SK-N-SH (cell line): ENCODE measurements at regions not wholly inside any gene's neighbourhood (a gene's known extent, or its start where the extent isn't known, plus 50 kb on each side); places are given as distances from the start of the nearest gene placed in this dataset.

Experiments used
- CTCF ChIA-PET: fragments of 300-600, 350-600 bp; formaldehyde crosslinking; extraction: SDS; loops from one replicate; lab custom pipeline; 2021; lab: Yijun Ruan, JAX
- POLR2A ChIA-PET: fragments of 350-600 bp; sonication (Branson Sonifier 250); formaldehyde crosslinking; extraction: SDS; loops from one replicate; lab custom pipeline; 2020; ENCODE audit warnings: antibody characterized with exemption, inconsistent platforms; lab: Yijun Ruan, JAX
- DNase-seq: peaks from one replicate; pipeline ENCODE4 v3.0.0; 2012
- H2AFZ ChIP-seq: fragments of 200-600 bp; sonication (generic); 2 replicates; pipeline ENCODE4 v1.8.1; 2016; ENCODE audit warnings: antibody characterized with exemption, mild to moderate bottlenecking, low read depth
- H3F3A ChIP-seq: fragments of 200-600 bp; sonication (generic); replicated peaks from 2 replicates; pipeline ENCODE3; 2016; ENCODE audit warnings: antibody characterized with exemption, mild to moderate bottlenecking; ENCODE audit not compliant: insufficient read depth
- H3K27ac ChIP-seq, 2 experiments: fragments of 200-500 bp in 1 of 2; fragments of 200-600 bp in 1 of 2; sonication (Bioruptor generic) in 1 of 2; sonication (generic), shearing (Covaris generic) in 1 of 2; 2 replicates each; pipeline versions ENCODE4 v1.5.1 to v1.6.1; 2014 to 2016; ENCODE audit warnings: low read depth in 2 of 2, inconsistent platforms in 1 of 2, low read length in 1 of 2, mild to moderate bottlenecking in 1 of 2, mixed read lengths in 1 of 2
- H3K27me3 ChIP-seq: fragments of 200-600 bp; sonication (generic), shearing (Covaris generic); 2 replicates; pipeline ENCODE4 v1.6.1; 2016; ENCODE audit warnings: mixed run types; ENCODE audit not compliant: insufficient read depth
- H3K36me3 ChIP-seq, 2 experiments: fragments of 200-500 bp in 1 of 2; fragments of 200-600 bp in 1 of 2; sonication (Bioruptor generic) in 1 of 2; sonication (generic) in 1 of 2; replicated peaks in 1 of 2; 2 replicates each; pipeline versions ENCODE3 to v1.5.1; 2014 to 2016; ENCODE audit warnings: low read length in 1 of 2, mild to moderate bottlenecking in 1 of 2; ENCODE audit not compliant: insufficient read depth in 2 of 2, control insufficient read depth in 1 of 2
- H3K4me1 ChIP-seq, 2 experiments: fragments of 200-500 bp in 1 of 2; fragments of 200-600 bp in 1 of 2; sonication (Bioruptor generic) in 1 of 2; sonication (generic), shearing (Covaris generic) in 1 of 2; 2 replicates each; pipeline versions ENCODE4 v1.5.1 to v1.6.1; 2014 to 2016; ENCODE audit warnings: low read depth in 1 of 2, low read length in 1 of 2, mixed run types in 1 of 2; ENCODE audit not compliant: insufficient read depth in 2 of 2, control insufficient read depth in 1 of 2
- H3K4me2 ChIP-seq: fragments of 200-600 bp; sonication (generic), shearing (Covaris generic); 2 replicates; pipeline ENCODE4 v1.6.1; 2017; ENCODE audit warnings: mixed run types
- H3K4me3 ChIP-seq, 2 experiments: fragments of 200-500 bp in 1 of 2; fragments of 200-600 bp in 1 of 2; sonication (Bioruptor generic) in 1 of 2; sonication (generic), shearing (Covaris generic) in 1 of 2; 2 replicates each; pipeline versions ENCODE4 v1.5.1 to v1.8.1; 2014 to 2016; ENCODE audit warnings: low read depth in 2 of 2, inconsistent platforms in 1 of 2, low read length in 1 of 2, mild to moderate bottlenecking in 1 of 2, mixed read lengths in 1 of 2, moderate library complexity in 1 of 2
- H3K79me2 ChIP-seq: fragments of 200-600 bp; sonication (generic); 2 replicates; pipeline ENCODE4 v1.8.1; 2017; ENCODE audit warnings: mild to moderate bottlenecking; ENCODE audit not compliant: insufficient read depth
- H3K9ac ChIP-seq: fragments of 200-600 bp; sonication (generic); 2 replicates; pipeline ENCODE4 v1.6.1; 2017; ENCODE audit warnings: mixed run types
- H3K9me2 ChIP-seq: fragments of 200-600 bp; sonication (generic); 2 replicates; pipeline ENCODE4 v1.6.1; 2017; ENCODE audit warnings: mixed run types
- H3K9me3 ChIP-seq: fragments of 200-600 bp; sonication (generic); 2 replicates; pipeline ENCODE4 v1.6.1; 2017; ENCODE audit warnings: mixed run types, mild to moderate bottlenecking, moderate library complexity
- H4K20me1 ChIP-seq: fragments of 200-600 bp; sonication (generic); 2 replicates; pipeline ENCODE4 v1.6.1; 2017; ENCODE audit warnings: mild to moderate bottlenecking, mixed run types; ENCODE audit not compliant: insufficient read depth
- CHD2 ChIP-seq: fragments of 150-350 bp; IDR thresholded peaks from 2 replicates; pipeline ENCODE4 v1.6.1; 2018; ENCODE audit warnings: low read length; ENCODE audit not compliant: partially characterized antibody
- CTCF ChIP-seq: fragments of 200-600 bp; sonication (generic); IDR thresholded peaks from 2 replicates; pipeline ENCODE4 v1.6.1; 2017; ENCODE audit warnings: antibody characterized with exemption, mild to moderate bottlenecking, moderate library complexity
- ELF1 ChIP-seq: IDR thresholded peaks from 2 replicates; pipeline ENCODE4 v1.4.0; 2012
- FOSL2 ChIP-seq: IDR thresholded peaks from 2 replicates; pipeline ENCODE4 v1.4.0; 2012; ENCODE audit warnings: low read depth, mild to moderate bottlenecking, moderate library complexity, borderline replicate concordance
- FOXJ3 ChIP-seq: sonication (generic); formaldehyde crosslinking; IDR thresholded peaks from 2 replicates; pipeline ENCODE4 v1.5.1; 2020; ENCODE audit warnings: mild to moderate bottlenecking, missing genetic modification reagents
- JUND ChIP-seq: IDR thresholded peaks from 2 replicates; pipeline ENCODE4 v1.4.0; 2012
- MAX ChIP-seq: IDR thresholded peaks from 2 replicates; pipeline ENCODE4 v1.4.0; 2012; ENCODE audit warnings: low read depth
- NFIC ChIP-seq: IDR thresholded peaks from 2 replicates; pipeline ENCODE4 v1.4.0; 2012; ENCODE audit warnings: borderline replicate concordance
- PBX3 ChIP-seq: IDR thresholded peaks from 2 replicates; pipeline ENCODE4; 2012
- POLR2AphosphoS5 ChIP-seq: IDR thresholded peaks from 2 replicates; pipeline ENCODE4 v1.6.1; 2012; ENCODE audit warnings: low read depth, low read length
- RCOR1 ChIP-seq: fragments of 150-350 bp; IDR thresholded peaks from 2 replicates; pipeline ENCODE4 v1.6.1; 2017; ENCODE audit warnings: antibody characterized with exemption, low read length
- RXRA ChIP-seq: IDR thresholded peaks from 2 replicates; pipeline ENCODE4 v1.4.0; 2012; ENCODE audit warnings: low read depth, mild to moderate bottlenecking, borderline replicate concordance
- TAF1 ChIP-seq: IDR thresholded peaks from 2 replicates; pipeline ENCODE4 v1.6.1; 2012; ENCODE audit warnings: low read depth, mild to moderate bottlenecking, low read length, moderate library complexity, borderline replicate concordance
- TCF12 ChIP-seq: IDR thresholded peaks from 2 replicates; pipeline ENCODE4 v1.4.0; 2012
- ZBTB33 ChIP-seq: IDR thresholded peaks from 2 replicates; pipeline ENCODE4 v1.4.0; 2012; ENCODE audit warnings: low read depth, borderline replicate concordance
- WGBS: methylation state at CpG from one replicate; pipeline ENCODE4 v1.1.6; 2017; ENCODE audit warnings: low lambda C conversion rate; 5-methylcytosine and 5-hydroxymethylcytosine counted together

GRCh38 chr12:29081101-29081500 lies 68.0 kb upstream of the FAR2 start:
- no peaks in the 10 kb centered on the region for H3K9me2 ChIP-seq
- no peak overlapping the region for H3K27ac ChIP-seq
- H2AFZ ChIP-seq: no peak overlapping the region
- H4K20me1 ChIP-seq: no peaks in the 10 kb centered on the region
- H3K79me2 ChIP-seq: no peaks in the 10 kb centered on the region
- CTCF ChIA-PET: interaction anchor here (1.1 to 1.5 kb wide), 2 partner anchors 7 to 237 kb away, joined by 3 to 7 read pairs; no protein-coding TSS in a partner anchor
- no peak for TF ChIP-seq FOSL2
- no peak for TF ChIP-seq PBX3
- TF ChIP-seq TAF1: no peak
- no peaks in the 10 kb centered on the region for H3F3A ChIP-seq
- no peaks in the 10 kb centered on the region; a peak in 1 of 4 replicates for H3K4me1 ChIP-seq
- no peaks in the 10 kb centered on the region for H3K27me3 ChIP-seq
- H3K9me3 ChIP-seq: no peaks in the 10 kb centered on the region
- no peak for DNase-seq
- no peak overlapping the region for H3K4me3 ChIP-seq
- H3K9ac ChIP-seq: no peak overlapping the region
- H3K4me2 ChIP-seq: no peak overlapping the region
- POLR2A ChIA-PET: no interaction called here
- H3K36me3 ChIP-seq: no peaks in the 10 kb centered on the region

- TF ChIP-seq ZBTB33 (no peak), CHD2 (no peak), RCOR1 (no peak), ELF1 (no peak), JUND (no peak), RXRA (no peak), MAX (no peak), CTCF (no peak), FOXJ3 (CRISPR knock-in tag) (no peak), POLR2AphosphoS5 (no peak), TCF12 (no peak), NFIC (no peak), FOSL2 (no peak)
- Histone ChIP-seq H3K9me2 (no peaks in the 10 kb centered on the region), H3K27ac (no peak overlapping the region), H3K4me3 (no peak overlapping the region), H2AFZ (peak overlapping the region; percentile 73), H3K36me3 (no peaks in the 10 kb centered on the region), H3F3A (no peaks in the 10 kb centered on the region), H3K79me2 (no peaks in the 10 kb centered on the region), H4K20me1 (no peaks in the 10 kb centered on the region), H3K9me3 (no peaks in the 10 kb centered on the region), H3K4me2 (no peak overlapping the region), H3K9ac (no peak overlapping the region), H3K27me3 (no peaks in the 10 kb centered on the region), H3K4me1 (no peaks in the 10 kb centered on the region; a peak in 1 of 4 replicates)
- 58% methylated on average over 4 of the region's 4 CpGs for WGBS
- CTCF ChIA-PET: interaction anchor here (1.5 kb wide), 1 partner anchor 9 kb away, joined by 7 read pairs; no protein-coding TSS in a partner anchor
- POLR2A ChIA-PET: no interaction called here
- no peak for DNase-seq
Observed at GRCh38 chr12:29082522-29082921, 66.6 kb upstream of the FAR2 start.
